WTC11 (cell line): ENCODE measurements at regions not wholly inside any gene's neighbourhood (a gene's known extent, or its start where the extent isn't known, plus 50 kb on each side); places are given as distances from the start of the nearest gene placed in this dataset.

Experiments
- ATAC-seq: fragments of 200-7000 bp; cut with Tn5 transposase; 2 replicates; pipeline ENCODE4 v1.10.0; 2021; ENCODE audit warnings: mild to moderate bottlenecking, moderate library complexity
- CTCF ChIA-PET: fragments of 300-600 bp; sonication (Branson Sonifier 250); formaldehyde crosslinking; loops from one replicate; lab custom pipeline; 2021; ENCODE audit warnings: antibody characterized with exemption; lab: Charles Lee
- POLR2A ChIA-PET: fragments of 350-600 bp; sonication (Branson Sonifier 250); formaldehyde crosslinking; loops from one replicate; lab custom pipeline; 2021; ENCODE audit warnings: antibody characterized with exemption; lab: Charles Lee
- DNase-seq: peaks from one replicate; pipeline ENCODE4 v3.0.0; 2021; ENCODE audit warnings: low spot score
- H3K27ac Mint-ChIP-seq: 2 replicates; pipeline ENCODE4 v1.8.0; 2021; ENCODE audit warnings: mixed read lengths
- H3K27me3 Mint-ChIP-seq: 2 replicates; pipeline ENCODE4 v1.8.0; 2021; ENCODE audit warnings: low read depth, mild to moderate bottlenecking, moderate library complexity, mixed read lengths
- H3K36me3 Mint-ChIP-seq: 2 replicates; pipeline ENCODE4 v1.8.0; 2021; ENCODE audit warnings: mixed read lengths
- H3K4me1 Mint-ChIP-seq: 2 replicates; pipeline ENCODE4 v1.8.0; 2022; ENCODE audit warnings: mixed read lengths
- H3K4me3 Mint-ChIP-seq: 2 replicates; pipeline ENCODE4 v1.8.0; 2021; ENCODE audit warnings: mild to moderate bottlenecking, moderate library complexity, mixed read lengths
- H3K9me3 Mint-ChIP-seq: 2 replicates; pipeline ENCODE4 v1.8.0; 2021; ENCODE audit warnings: mixed read lengths
- ARID4B ChIP-seq: sonication (generic); formaldehyde crosslinking; IDR thresholded peaks from 2 replicates; pipeline ENCODE4 v1.8.0; 2023; ENCODE audit warnings: missing genetic modification reagents, mild to moderate bottlenecking, borderline replicate concordance
- CREM ChIP-seq: sonication (generic); formaldehyde crosslinking; IDR thresholded peaks from 2 replicates; pipeline ENCODE4 v1.8.1; 2022; ENCODE audit warnings: mild to moderate bottlenecking, missing genetic modification reagents, moderate library complexity
- E2F5 ChIP-seq: sonication (generic); formaldehyde crosslinking; IDR thresholded peaks from 2 replicates; pipeline ENCODE4 v1.8.1; 2022; ENCODE audit warnings: mild to moderate bottlenecking, moderate library complexity, missing genetic modification reagents
- ESRRA ChIP-seq: sonication (generic); formaldehyde crosslinking; IDR thresholded peaks from 2 replicates; pipeline ENCODE4 v1.8.1; 2022; ENCODE audit warnings: mild to moderate bottlenecking, missing genetic modification reagents, borderline replicate concordance
- ETV6 ChIP-seq: sonication (generic); formaldehyde crosslinking; IDR thresholded peaks from 2 replicates; pipeline ENCODE4 v1.8.1; 2022; ENCODE audit warnings: mild to moderate bottlenecking, missing genetic modification reagents
- GRHL2 ChIP-seq: fragments of 250-450 bp; sonication (Bioruptor Pico); IDR thresholded peaks from 2 replicates; pipeline ENCODE4 v1.8.0; 2022; ENCODE audit warnings: mild to moderate bottlenecking, moderate library complexity; ENCODE audit not compliant: insufficient replicate concordance, severe bottlenecking
- HMGXB4 ChIP-seq: sonication (generic); formaldehyde crosslinking; IDR thresholded peaks from 2 replicates; pipeline ENCODE4 v1.8.1; 2023; ENCODE audit warnings: mild to moderate bottlenecking, moderate library complexity, missing genetic modification reagents
- JAZF1 ChIP-seq: fragments of 250-450 bp; sonication (Bioruptor Pico); IDR thresholded peaks from 2 replicates; pipeline ENCODE4 v1.9.0; 2021; ENCODE audit warnings: moderate library complexity, mild to moderate bottlenecking, inconsistent platforms
- KAT7 ChIP-seq: sonication (generic); formaldehyde crosslinking; IDR thresholded peaks from 2 replicates; pipeline ENCODE4 v1.8.1; 2023; ENCODE audit warnings: missing genetic modification reagents, mild to moderate bottlenecking, borderline replicate concordance
- PREB ChIP-seq: sonication (generic); formaldehyde crosslinking; IDR thresholded peaks from 2 replicates; pipeline ENCODE4 v1.8.1; 2022; ENCODE audit warnings: mild to moderate bottlenecking, missing genetic modification reagents, moderate library complexity, borderline replicate concordance
- RELA ChIP-seq: sonication (generic); formaldehyde crosslinking; IDR thresholded peaks from 2 replicates; pipeline ENCODE4 v1.8.1; 2022; ENCODE audit warnings: missing genetic modification reagents, mild to moderate bottlenecking, borderline replicate concordance
- SMAD4 ChIP-seq: sonication (generic); formaldehyde crosslinking; IDR thresholded peaks from 2 replicates; pipeline ENCODE4 v1.8.0; 2022; ENCODE audit warnings: mild to moderate bottlenecking, missing genetic modification reagents
- TEAD4 ChIP-seq: sonication (generic); formaldehyde crosslinking; IDR thresholded peaks from 2 replicates; pipeline ENCODE4 v1.8.0; 2022; ENCODE audit warnings: mild to moderate bottlenecking, missing genetic modification reagents
- ZBTB21 ChIP-seq: sonication (generic); formaldehyde crosslinking; IDR thresholded peaks from 2 replicates; pipeline ENCODE4 v1.8.1; 2023; ENCODE audit warnings: mild to moderate bottlenecking, missing genetic modification reagents, borderline replicate concordance
- ZNF423 ChIP-seq: fragments of 250-450 bp; sonication (Bioruptor Pico); IDR thresholded peaks from 2 replicates; pipeline ENCODE4 v2.1.2; 2022; ENCODE audit warnings: mild to moderate bottlenecking, moderate library complexity
- ZNF671 ChIP-seq: fragments of 250-450 bp; sonication (Bioruptor Pico); IDR thresholded peaks from 2 replicates; pipeline ENCODE4 v1.8.0; 2021; ENCODE audit warnings: mild to moderate bottlenecking
- TF ChIP-seq, protein P1 (sequence below): fragments of 250-450 bp; sonication (Bioruptor Pico); IDR thresholded peaks from 2 replicates; pipeline ENCODE4 v1.8.0; 2021; ENCODE audit warnings: mild to moderate bottlenecking
- TF ChIP-seq, protein P2 (sequence below): fragments of 250-450 bp; sonication (Bioruptor Pico); IDR thresholded peaks from 2 replicates; pipeline ENCODE4 v1.9.0; 2021; ENCODE audit warnings: mild to moderate bottlenecking
- TF ChIP-seq, protein P3 (sequence below): sonication (generic); formaldehyde crosslinking; IDR thresholded peaks from 2 replicates; pipeline ENCODE4 v1.8.0; 2022; ENCODE audit warnings: mild to moderate bottlenecking, missing genetic modification reagents
- TF ChIP-seq, protein P4 (sequence below): sonication (generic); formaldehyde crosslinking; IDR thresholded peaks from 2 replicates; pipeline ENCODE4 v1.8.0; 2023; ENCODE audit warnings: missing genetic modification reagents

- H3K27ac Mint-ChIP-seq: no peak overlapping the region
- peaks cover 31% of the 10 kb centered on the region for H3K9me3 Mint-ChIP-seq
- H3K4me1 Mint-ChIP-seq: peaks cover 32% of the 10 kb centered on the region
- CTCF ChIA-PET: no interaction called here
- no peaks in the 10 kb centered on the region; the same call in 1 of the 2 replicates for H3K27me3 Mint-ChIP-seq
- no peak overlapping the region for H3K4me3 Mint-ChIP-seq
- ATAC-seq (no peak), DNase-seq (no peak)
- POLR2A ChIA-PET: no interaction called here
- TF ChIP-seq ARID4B (CRISPR knock-in tag): no peak
- TF ChIP-seq KAT7 (CRISPR knock-in tag): no peak
- no peak for TF ChIP-seq HMGXB4
- no peak for TF ChIP-seq ETV6 (CRISPR knock-in tag)
- TF ChIP-seq, protein P1, sequence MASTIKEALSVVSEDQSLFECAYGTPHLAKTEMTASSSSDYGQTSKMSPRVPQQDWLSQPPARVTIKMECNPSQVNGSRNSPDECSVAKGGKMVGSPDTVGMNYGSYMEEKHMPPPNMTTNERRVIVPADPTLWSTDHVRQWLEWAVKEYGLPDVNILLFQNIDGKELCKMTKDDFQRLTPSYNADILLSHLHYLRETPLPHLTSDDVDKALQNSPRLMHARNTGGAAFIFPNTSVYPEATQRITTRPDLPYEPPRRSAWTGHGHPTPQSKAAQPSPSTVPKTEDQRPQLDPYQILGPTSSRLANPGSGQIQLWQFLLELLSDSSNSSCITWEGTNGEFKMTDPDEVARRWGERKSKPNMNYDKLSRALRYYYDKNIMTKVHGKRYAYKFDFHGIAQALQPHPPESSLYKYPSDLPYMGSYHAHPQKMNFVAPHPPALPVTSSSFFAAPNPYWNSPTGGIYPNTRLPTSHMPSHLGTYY: no peak
- TF ChIP-seq, protein P2, sequence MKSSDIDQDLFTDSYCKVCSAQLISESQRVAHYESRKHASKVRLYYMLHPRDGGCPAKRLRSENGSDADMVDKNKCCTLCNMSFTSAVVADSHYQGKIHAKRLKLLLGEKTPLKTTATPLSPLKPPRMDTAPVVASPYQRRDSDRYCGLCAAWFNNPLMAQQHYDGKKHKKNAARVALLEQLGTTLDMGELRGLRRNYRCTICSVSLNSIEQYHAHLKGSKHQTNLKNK (CRISPR knock-in tag): no peak
- no peak for TF ChIP-seq ESRRA
- no peak for TF ChIP-seq ZNF423 (CRISPR knock-in tag)
- TF ChIP-seq, protein P3, sequence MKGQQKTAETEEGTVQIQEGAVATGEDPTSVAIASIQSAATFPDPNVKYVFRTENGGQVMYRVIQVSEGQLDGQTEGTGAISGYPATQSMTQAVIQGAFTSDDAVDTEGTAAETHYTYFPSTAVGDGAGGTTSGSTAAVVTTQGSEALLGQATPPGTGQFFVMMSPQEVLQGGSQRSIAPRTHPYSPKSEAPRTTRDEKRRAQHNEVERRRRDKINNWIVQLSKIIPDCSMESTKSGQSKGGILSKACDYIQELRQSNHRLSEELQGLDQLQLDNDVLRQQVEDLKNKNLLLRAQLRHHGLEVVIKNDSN (CRISPR knock-in tag): no peak
- TF ChIP-seq, protein P4, sequence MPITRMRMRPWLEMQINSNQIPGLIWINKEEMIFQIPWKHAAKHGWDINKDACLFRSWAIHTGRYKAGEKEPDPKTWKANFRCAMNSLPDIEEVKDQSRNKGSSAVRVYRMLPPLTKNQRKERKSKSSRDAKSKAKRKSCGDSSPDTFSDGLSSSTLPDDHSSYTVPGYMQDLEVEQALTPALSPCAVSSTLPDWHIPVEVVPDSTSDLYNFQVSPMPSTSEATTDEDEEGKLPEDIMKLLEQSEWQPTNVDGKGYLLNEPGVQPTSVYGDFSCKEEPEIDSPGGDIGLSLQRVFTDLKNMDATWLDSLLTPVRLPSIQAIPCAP (CRISPR knock-in tag): no peak
- TF ChIP-seq ZNF671 (CRISPR knock-in tag): no peak
- H3K36me3 Mint-ChIP-seq: peaks cover 24% of the 10 kb centered on the region
Observed at GRCh38 chr10:36425131-36425797, 700.1 kb upstream of the ANKRD30A start.

DNA sequence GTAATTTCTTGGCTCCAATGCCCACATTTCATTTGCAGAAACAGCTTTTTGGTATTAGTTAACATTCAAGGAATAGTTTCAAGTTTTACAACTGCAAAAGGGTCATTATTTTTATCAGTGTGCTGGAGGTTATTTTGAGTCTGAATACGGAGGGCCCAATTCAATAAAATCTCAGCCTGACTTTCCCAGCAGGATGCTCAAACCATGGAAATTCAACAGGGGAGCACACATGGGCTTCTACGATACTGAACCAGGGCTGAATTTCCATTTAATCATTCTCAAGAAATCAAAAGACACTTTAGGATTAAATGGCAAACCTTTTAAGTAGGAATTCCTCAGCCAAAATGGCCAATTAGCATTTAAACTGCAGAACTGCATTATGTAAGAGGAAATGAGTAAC lies 700.9 kb upstream of the ANKRD30A start:
- Mint-ChIP-seq H3K9me3 (peaks cover 26% of the 10 kb centered on the region), H3K4me1 (peaks cover 32% of the 10 kb centered on the region), H3K4me3 (no peak overlapping the region), H3K27me3 (no peaks in the 10 kb centered on the region), H3K36me3 (peaks cover 24% of the 10 kb centered on the region), H3K27ac (no peak overlapping the region)
- ChIA-PET POLR2A (no interaction called here), CTCF (no interaction called here)
- no peak for ATAC-seq
- DNase-seq: no peak
- TF ChIP-seq CREM (CRISPR knock-in tag) (no peak), SMAD4 (no peak), JAZF1 (no peak), TEAD4 (CRISPR knock-in tag) (no peak), PREB (CRISPR knock-in tag) (no peak), E2F5 (CRISPR knock-in tag) (no peak), GRHL2 (CRISPR knock-in tag) (no peak), RELA (CRISPR knock-in tag) (no peak), HMGXB4 (no peak), ZBTB21 (CRISPR knock-in tag) (no peak)
- TF ChIP-seq, protein P3 (CRISPR knock-in tag): no peak
